Choroid plexus epithelial cell (primary cell): ENCODE measurements at regions not wholly inside any gene's neighbourhood (a gene's known extent, or its start where the extent isn't known, plus 50 kb on each side); places are given as distances from the start of the nearest gene placed in this dataset.

Source experiments
- DNase-seq: peaks from one replicate; pipeline ENCODE4 v3.0.0-alpha.2; 2010; ENCODE audit warnings: low read depth
- H3K4me3 ChIP-seq: 2 replicates; pipeline ENCODE4 v1.5.1; 2011; ENCODE audit warnings: low read depth, mild to moderate bottlenecking, control low read depth, low read length, moderate library complexity
- CTCF ChIP-seq: conservative IDR thresholded peaks from 2 replicates; pipeline ENCODE4 v1.5.1; 2011; ENCODE audit warnings: low read depth, mild to moderate bottlenecking, control low read depth, inconsistent platforms, low read length, moderate library complexity

- no peak for DNase-seq
Measured at GRCh38 chr2:105504459-105504858, 105.6 kb upstream of the FHL2 start.

GRCh38 chr2:105502625-105503334, 103.9 kb upstream of the FHL2 start:
- no peak for DNase-seq
- no peak for TF ChIP-seq CTCF
- no peak overlapping the region for H3K4me3 ChIP-seq

More at GRCh38 chr2:105504459-105504858, 105.6 kb upstream of the FHL2 start:
- H3K4me3 ChIP-seq: no peak overlapping the region
- no peak for TF ChIP-seq CTCF

GRCh38 chr2:105498281-105498846, 99.5 kb upstream of the FHL2 start:
- no peak overlapping the region for H3K4me3 ChIP-seq
- TF ChIP-seq CTCF: no peak
- no peak for DNase-seq

GRCh38 chr2:105497094-105497493, 98.2 kb upstream of the FHL2 start:
- DNase-seq: no peak
- TF ChIP-seq CTCF: no peak

GRCh38 chr2:105496271-105496670, 97.4 kb upstream of the FHL2 start:
- peak; percentile 47 for DNase-seq
- H3K4me3 ChIP-seq: no peak overlapping the region
- TF ChIP-seq CTCF: no peak

More at GRCh38 chr2:105497094-105497493, 98.2 kb upstream of the FHL2 start:
- H3K4me3 ChIP-seq: no peak overlapping the region

- no peak for TF ChIP-seq CTCF
- no peak overlapping the region for H3K4me3 ChIP-seq
- DNase-seq: no peak
Measured at GRCh38 chr2:105494683-105495425, 96.0 kb upstream of the FHL2 start.
